HFFc6 (cell line): ENCODE measurements at regions not wholly inside any gene's neighbourhood (a gene's known extent, or its start where the extent isn't known, plus 50 kb on each side); places are given as distances from the start of the nearest gene placed in this dataset.

Experiments
- DNase-seq: peaks from one replicate; pipeline ENCODE4 v3.0.0-alpha.2; 2018
- H3K27ac Mint-ChIP-seq: 2 replicates; pipeline ENCODE4 v1.8.0; 2020; ENCODE audit warnings: mild to moderate bottlenecking, mixed read lengths
- H3K27me3 Mint-ChIP-seq: 2 replicates; pipeline ENCODE4 v1.8.0; 2021; ENCODE audit warnings: mild to moderate bottlenecking, moderate library complexity, mixed read lengths; ENCODE audit not compliant: insufficient read depth
- H3K36me3 Mint-ChIP-seq: 2 replicates; pipeline ENCODE4 v1.8.0; 2021; ENCODE audit warnings: low read depth, mixed read lengths
- H3K4me1 Mint-ChIP-seq: 2 replicates; pipeline ENCODE4 v1.8.0; 2020; ENCODE audit warnings: low read depth, mixed read lengths
- H3K4me3 Mint-ChIP-seq: 2 replicates; pipeline ENCODE4 v1.8.0; 2020; ENCODE audit warnings: mild to moderate bottlenecking, moderate library complexity, mixed read lengths
- H3K9me3 Mint-ChIP-seq: 2 replicates; pipeline ENCODE4 v1.8.0; 2020; ENCODE audit warnings: mild to moderate bottlenecking, mixed read lengths
- CTCF ChIP-seq: fragments of 200-600 bp; sonication (generic); IDR thresholded peaks from 2 replicates; pipeline ENCODE4 v1.5.0; 2021; ENCODE audit warnings: antibody characterized with exemption, mild to moderate bottlenecking

DNA sequence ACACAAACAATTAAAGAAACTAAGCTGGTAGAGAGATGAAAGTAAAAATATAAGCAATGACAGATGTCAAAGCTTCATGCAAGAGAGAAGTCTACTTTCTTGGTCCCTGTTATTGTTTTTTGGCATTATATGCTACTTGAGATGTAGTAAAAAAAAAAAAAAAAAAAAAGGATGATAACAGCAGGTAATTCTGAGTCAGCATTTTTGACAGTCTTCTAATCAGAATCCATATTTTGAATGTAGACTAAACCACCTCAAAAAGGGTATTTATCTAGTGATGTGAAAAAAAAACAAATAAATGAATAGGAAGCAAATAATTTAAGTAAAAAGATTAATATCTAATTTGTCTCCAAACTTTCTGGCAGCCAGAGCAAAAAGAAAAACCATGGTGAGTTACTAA lies 422.2 kb upstream of the CPEB2 start:
- no peak for DNase-seq
- TF ChIP-seq CTCF = no peak
- Mint-ChIP-seq H3K27me3 (no peaks in the 10 kb centered on the region), H3K27ac (no peak overlapping the region), H3K36me3 (no peaks in the 10 kb centered on the region), H3K4me3 (no peak overlapping the region), H3K9me3 (peaks cover 12% of the 10 kb centered on the region), H3K4me1 (no peaks in the 10 kb centered on the region)

DNA sequence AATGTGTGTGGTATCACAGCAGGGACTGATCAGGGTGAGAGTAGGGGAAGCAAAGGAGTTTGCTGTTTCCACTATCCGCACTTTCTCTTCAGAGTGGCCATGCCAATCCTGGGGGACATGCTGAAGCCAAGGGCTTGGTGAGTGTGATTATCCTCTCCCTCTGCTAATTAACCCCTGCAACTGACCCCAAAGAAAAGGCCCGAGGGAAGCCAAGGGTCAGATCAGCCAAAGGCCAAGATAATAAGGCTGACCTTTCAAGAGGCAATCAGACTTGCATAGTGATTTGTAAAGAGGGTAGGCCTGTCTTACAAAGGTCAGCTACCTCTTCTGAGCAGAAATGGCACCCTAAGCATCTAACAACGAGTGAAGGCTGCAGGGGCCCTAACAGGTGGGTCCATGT lies 420.5 kb upstream of the CPEB2 start:
- DNase-seq = no peak
- H3K36me3 Mint-ChIP-seq = no peaks in the 10 kb centered on the region
- no peak for TF ChIP-seq CTCF
- no peaks in the 10 kb centered on the region for H3K4me1 Mint-ChIP-seq
- peaks cover 12% of the 10 kb centered on the region for H3K9me3 Mint-ChIP-seq
- no peak overlapping the region for H3K27ac Mint-ChIP-seq
- no peak overlapping the region for H3K4me3 Mint-ChIP-seq
- H3K27me3 Mint-ChIP-seq = peaks cover 2% of the 10 kb centered on the region; the same call in 1 of the 2 replicates

- H3K27ac Mint-ChIP-seq = no peak overlapping the region
- H3K4me1 Mint-ChIP-seq = no peaks in the 10 kb centered on the region
- no peak overlapping the region for H3K4me3 Mint-ChIP-seq
- H3K9me3 Mint-ChIP-seq = peaks cover 12% of the 10 kb centered on the region
- no peak for DNase-seq
- no peaks in the 10 kb centered on the region for H3K36me3 Mint-ChIP-seq
- peaks cover 2% of the 10 kb centered on the region; the same call in 1 of the 2 replicates for H3K27me3 Mint-ChIP-seq
- TF ChIP-seq CTCF = no peak
Observed at GRCh38 chr4:14582677-14583076, 419.6 kb upstream of the CPEB2 start.

DNA sequence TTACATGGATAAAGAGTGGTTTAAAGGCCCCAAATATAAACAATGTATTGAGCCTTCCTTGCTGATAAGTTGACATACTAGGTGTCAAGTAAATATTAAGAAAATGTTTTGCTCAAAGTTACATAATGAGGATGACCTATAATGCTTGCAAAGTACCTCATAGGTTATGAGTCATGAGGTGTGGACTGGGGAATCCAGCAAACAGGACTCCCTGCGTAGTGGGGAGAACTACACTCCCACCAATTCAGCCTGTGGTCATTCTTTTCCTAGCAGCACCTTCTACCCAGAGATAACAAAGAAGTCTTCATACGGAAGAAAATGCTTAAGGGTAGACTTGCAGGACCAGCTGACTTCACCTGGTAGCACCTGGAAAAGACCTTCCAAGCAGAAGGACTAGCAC lies 418.9 kb upstream of the CPEB2 start:
- TF ChIP-seq CTCF = no peak
- H3K4me1 Mint-ChIP-seq = no peaks in the 10 kb centered on the region
- peaks cover 2% of the 10 kb centered on the region; the same call in 1 of the 2 replicates for H3K27me3 Mint-ChIP-seq
- H3K4me3 Mint-ChIP-seq = no peak overlapping the region
- no peaks in the 10 kb centered on the region for H3K36me3 Mint-ChIP-seq
- DNase-seq = no peak
- H3K27ac Mint-ChIP-seq = no peak overlapping the region
- H3K9me3 Mint-ChIP-seq = peaks cover 11% of the 10 kb centered on the region

GRCh38 chr4:14583752-14584151 lies 418.5 kb upstream of the CPEB2 start:
- no peak for DNase-seq
- H3K27ac Mint-ChIP-seq = no peak overlapping the region
- peaks cover 11% of the 10 kb centered on the region for H3K9me3 Mint-ChIP-seq
- H3K27me3 Mint-ChIP-seq = peaks cover 2% of the 10 kb centered on the region; the same call in 1 of the 2 replicates
- TF ChIP-seq CTCF = no peak
- no peaks in the 10 kb centered on the region for H3K36me3 Mint-ChIP-seq
- H3K4me1 Mint-ChIP-seq = no peaks in the 10 kb centered on the region
- H3K4me3 Mint-ChIP-seq = no peak overlapping the region

- no peak overlapping the region for H3K4me3 Mint-ChIP-seq
- no peaks in the 10 kb centered on the region; the same call in 1 of the 2 replicates for H3K9me3 Mint-ChIP-seq
- peaks cover 1% of the 10 kb centered on the region; the same call in 1 of the 2 replicates for H3K27me3 Mint-ChIP-seq
- no peak for TF ChIP-seq CTCF
- no peaks in the 10 kb centered on the region for H3K36me3 Mint-ChIP-seq
- no peaks in the 10 kb centered on the region for H3K4me1 Mint-ChIP-seq
- no peak overlapping the region for H3K27ac Mint-ChIP-seq
- DNase-seq = no peak
Observed at GRCh38 chr4:14592950-14593349, 409.3 kb upstream of the CPEB2 start.
